ENCODE measurements at regions not wholly inside any gene's neighbourhood (a gene's known extent, or its start where the extent isn't known, plus 50 kb on each side); places are given as distances from the start of the nearest gene placed in this dataset.

DNA sequence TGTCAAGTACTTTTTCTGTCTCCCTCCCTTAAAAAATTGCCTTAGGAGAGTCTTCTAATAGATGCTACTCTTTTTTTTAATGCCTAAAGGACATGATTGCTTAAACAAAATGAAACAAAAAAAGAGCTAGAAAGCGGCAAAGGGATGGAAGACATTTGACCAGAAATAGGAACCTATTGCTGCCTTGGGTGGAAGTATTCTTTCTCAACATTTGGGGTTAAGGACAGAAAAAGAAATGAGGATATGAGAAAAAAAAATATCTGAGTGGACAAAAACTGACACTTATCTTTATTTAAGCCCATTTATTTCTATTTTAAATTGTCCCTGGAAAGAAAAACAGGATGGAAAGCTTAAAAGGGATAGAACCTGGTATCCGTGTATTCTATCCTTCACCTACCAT, 664.9 kb upstream of the CITED2 start:
- POLR2A ChIA-PET: no interaction called here
- no peak overlapping the region for H3K27ac Mint-ChIP-seq (ENCODE audit: unreplicated experiment)

DNA sequence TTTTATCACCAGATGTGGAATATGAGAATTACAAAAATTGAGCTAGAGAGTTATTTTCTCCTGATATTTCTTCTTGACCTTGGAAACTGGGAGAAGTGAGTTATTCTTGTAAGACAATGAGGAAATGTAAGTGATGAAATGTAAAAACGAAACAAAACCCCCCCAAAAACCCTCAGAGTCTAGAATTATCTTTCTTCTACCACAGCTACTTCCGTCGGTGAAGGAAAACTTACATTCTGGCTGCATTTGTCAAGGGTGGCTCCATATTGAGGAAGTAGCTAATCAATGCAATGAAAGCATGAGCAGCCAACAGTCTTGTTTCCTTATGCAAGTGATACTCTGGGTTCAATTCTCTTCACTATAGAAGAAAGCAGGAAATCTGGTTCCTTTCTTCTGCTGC, 661.7 kb upstream of the CITED2 start:
- Mint-ChIP-seq H3K36me3 (ENCODE audit: insufficient read depth, unreplicated experiment) (no peaks in the 10 kb centered on the region), H3K27me3 (ENCODE audit: insufficient read depth, unreplicated experiment) (peaks cover 3% of the 10 kb centered on the region), H3K9me3 (ENCODE audit: unreplicated experiment) (no peaks in the 10 kb centered on the region), H3K4me1 (ENCODE audit: low read depth, unreplicated experiment) (no peaks in the 10 kb centered on the region), H3K4me3 (ENCODE audit: unreplicated experiment) (no peak overlapping the region), H3K27ac (ENCODE audit: unreplicated experiment) (no peak overlapping the region)
- DNase-seq: no peak
- TF ChIP-seq CTCF (IDR thresholded peaks at IDR 0.05; ENCODE audit: insufficient read depth in 1 of 2, low read depth in 1 of 2, low read length in 1 of 2, severe bottlenecking in 1 of 2, unreplicated experiment in 1 of 2): no peak
- H3K4me1 ChIP-seq: no peaks in the 10 kb centered on the region
- no peaks in the 10 kb centered on the region for H3K36me3 ChIP-seq (ENCODE audit: control insufficient read depth, insufficient read depth, low read length)
- H3K4me3 ChIP-seq (ENCODE audit: low read depth, low read length): no peak overlapping the region
- ChIA-PET POLR2A (no interaction called here), CTCF (no interaction called here)
- H3K27me3 ChIP-seq (replicated peaks; ENCODE audit: control insufficient read depth, insufficient read depth, low read length): no peaks in the 10 kb centered on the region; the same call in 1 of the 2 replicates
- no TSS peak for BruUV-seq (replicated peaks)
- H3K9me3 ChIP-seq: no peaks in the 10 kb centered on the region; the same call in 1 of the 2 replicates
- intact Hi-C loops (cut with micrococcal nuclease; ENCODE audit: unreplicated experiment): no loop called here

More for the DNA sequence above, 664.9 kb upstream of the CITED2 start:
- CTCF ChIA-PET: no interaction called here
- H3K4me1 ChIP-seq: no peaks in the 10 kb centered on the region
- H3K36me3 ChIP-seq (ENCODE audit: control insufficient read depth, insufficient read depth, low read length): no peaks in the 10 kb centered on the region
- Mint-ChIP-seq H3K9me3 (ENCODE audit: unreplicated experiment) (no peaks in the 10 kb centered on the region), H3K36me3 (ENCODE audit: insufficient read depth, unreplicated experiment) (no peaks in the 10 kb centered on the region), H3K4me3 (ENCODE audit: unreplicated experiment) (no peak overlapping the region), H3K4me1 (ENCODE audit: low read depth, unreplicated experiment) (no peaks in the 10 kb centered on the region), H3K27me3 (ENCODE audit: insufficient read depth, unreplicated experiment) (peaks cover 3% of the 10 kb centered on the region)
- DNase-seq: no peak
- H3K4me3 ChIP-seq (ENCODE audit: low read depth, low read length): no peak overlapping the region
- TF ChIP-seq CTCF (IDR thresholded peaks at IDR 0.05; ENCODE audit: insufficient read depth in 1 of 2, low read depth in 1 of 2, low read length in 1 of 2, severe bottlenecking in 1 of 2, unreplicated experiment in 1 of 2): no peak
- intact Hi-C loops (cut with micrococcal nuclease; ENCODE audit: unreplicated experiment): no loop called here
- H3K27me3 ChIP-seq (replicated peaks; ENCODE audit: control insufficient read depth, insufficient read depth, low read length): no peaks in the 10 kb centered on the region; the same call in 1 of the 2 replicates
- no TSS peak for BruUV-seq (replicated peaks)
- H3K9me3 ChIP-seq: no peaks in the 10 kb centered on the region; the same call in 1 of the 2 replicates

DNA sequence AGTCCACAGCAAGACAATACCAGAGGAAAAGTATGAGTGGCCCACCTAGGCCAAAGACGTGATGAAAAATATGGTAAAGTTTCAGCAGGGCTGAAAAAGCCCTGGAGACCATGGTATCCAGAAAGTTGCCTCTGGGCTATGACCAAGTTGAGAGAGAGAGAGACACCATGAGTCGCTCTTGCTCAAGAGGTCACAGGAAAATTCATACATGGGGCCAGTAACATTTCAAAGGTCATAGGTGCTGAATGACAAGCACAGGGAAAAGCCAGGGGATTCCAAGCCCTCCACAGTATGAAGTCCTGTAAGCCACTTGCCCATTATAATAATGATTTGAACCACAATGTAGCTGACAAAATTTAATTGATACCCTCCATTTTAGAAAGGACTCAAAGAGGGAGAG, 657.7 kb upstream of the CITED2 start:
- H3K36me3 Mint-ChIP-seq (ENCODE audit: insufficient read depth, unreplicated experiment): no peaks in the 10 kb centered on the region
- no peak for TF ChIP-seq CTCF (IDR thresholded peaks at IDR 0.05; ENCODE audit: insufficient read depth in 1 of 2, low read depth in 1 of 2, low read length in 1 of 2, severe bottlenecking in 1 of 2, unreplicated experiment in 1 of 2)
- ChIA-PET CTCF (no interaction called here), POLR2A (no interaction called here)
- Histone ChIP-seq H3K27me3 (replicated peaks; ENCODE audit: control insufficient read depth, insufficient read depth, low read length) (no peaks in the 10 kb centered on the region), H3K36me3 (ENCODE audit: control insufficient read depth, insufficient read depth, low read length) (no peaks in the 10 kb centered on the region), H3K4me1 (no peaks in the 10 kb centered on the region), H3K9me3 (no peaks in the 10 kb centered on the region), H3K4me3 (ENCODE audit: low read depth, low read length) (no peak overlapping the region)
- no peak overlapping the region for H3K4me3 Mint-ChIP-seq (ENCODE audit: unreplicated experiment)
- no TSS peak for BruUV-seq (replicated peaks)
- H3K4me1 Mint-ChIP-seq (ENCODE audit: low read depth, unreplicated experiment): no peaks in the 10 kb centered on the region
- DNase-seq: no peak
- peaks cover 2% of the 10 kb centered on the region for H3K27me3 Mint-ChIP-seq (ENCODE audit: insufficient read depth, unreplicated experiment)
- intact Hi-C loops (cut with micrococcal nuclease; ENCODE audit: unreplicated experiment): no loop called here
- peaks cover 4% of the 10 kb centered on the region for H3K9me3 Mint-ChIP-seq (ENCODE audit: unreplicated experiment)
- no peak overlapping the region for H3K27ac Mint-ChIP-seq (ENCODE audit: unreplicated experiment)
